GM12864 (cell line): ENCODE measurements at regions not wholly inside any gene's neighbourhood (a gene's known extent, or its start where the extent isn't known, plus 50 kb on each side); places are given as distances from the start of the nearest gene placed in this dataset.

ENCODE experiments used
- DNase-seq: peaks from one replicate; pipeline ENCODE4 v3.0.0-alpha.2; 2011; ENCODE audit warnings: low read depth
- H3K4me3 ChIP-seq: 2 replicates; pipeline ENCODE4 v1.5.1; 2011; ENCODE audit warnings: mild to moderate bottlenecking, low read depth, low read length, control low read depth
- CTCF ChIP-seq: IDR thresholded peaks from 2 replicates; pipeline ENCODE4 v1.5.1; 2011; ENCODE audit warnings: low read depth, mild to moderate bottlenecking, moderate library complexity, low read length, control low read depth, inconsistent platforms; ENCODE audit errors: missing control alignments

DNA sequence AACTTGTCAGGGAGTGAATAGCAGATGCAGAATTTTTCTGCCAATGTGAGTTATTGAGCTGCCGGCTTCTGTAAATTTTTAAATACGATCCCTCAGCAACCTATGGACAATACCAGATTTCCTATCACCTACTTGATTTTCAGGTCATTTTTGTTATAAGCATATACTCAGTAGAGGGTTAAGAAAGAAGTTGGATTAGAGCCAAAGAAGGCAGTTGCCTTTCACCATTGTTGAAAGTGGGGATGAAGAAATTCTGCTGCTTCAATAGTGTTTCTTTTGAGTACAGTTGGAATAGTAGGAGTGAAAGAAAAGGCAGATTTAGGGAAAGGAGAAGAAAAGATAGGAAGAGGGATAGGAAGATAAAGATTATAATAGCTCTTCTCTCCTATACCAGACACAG lies 197.1 kb downstream of the ATP23 start:
- TF ChIP-seq CTCF, result no peak
- no peak overlapping the region for H3K4me3 ChIP-seq
- DNase-seq, result no peak

DNA sequence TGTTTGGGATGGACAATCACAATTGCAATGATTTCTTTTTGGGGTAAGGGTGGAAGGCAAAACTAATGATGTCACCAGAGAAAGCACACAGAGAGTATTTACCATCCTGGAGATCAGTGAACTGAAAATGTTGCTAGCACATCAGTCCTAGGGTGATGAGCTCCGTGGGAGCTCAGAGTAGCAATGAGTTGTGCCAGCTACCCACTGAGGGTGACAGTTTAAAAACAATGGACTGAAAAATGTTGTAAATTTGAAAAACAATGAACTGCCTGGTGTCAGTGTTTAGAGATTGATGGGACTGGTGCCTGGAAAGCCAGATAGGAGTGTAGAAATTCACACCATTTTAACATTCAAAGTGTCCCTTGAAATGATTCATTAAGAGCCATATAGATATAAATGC lies 198.5 kb downstream of the ATP23 start:
- no peak for TF ChIP-seq CTCF
- H3K4me3 ChIP-seq, result no peak overlapping the region
- no peak for DNase-seq

DNA sequence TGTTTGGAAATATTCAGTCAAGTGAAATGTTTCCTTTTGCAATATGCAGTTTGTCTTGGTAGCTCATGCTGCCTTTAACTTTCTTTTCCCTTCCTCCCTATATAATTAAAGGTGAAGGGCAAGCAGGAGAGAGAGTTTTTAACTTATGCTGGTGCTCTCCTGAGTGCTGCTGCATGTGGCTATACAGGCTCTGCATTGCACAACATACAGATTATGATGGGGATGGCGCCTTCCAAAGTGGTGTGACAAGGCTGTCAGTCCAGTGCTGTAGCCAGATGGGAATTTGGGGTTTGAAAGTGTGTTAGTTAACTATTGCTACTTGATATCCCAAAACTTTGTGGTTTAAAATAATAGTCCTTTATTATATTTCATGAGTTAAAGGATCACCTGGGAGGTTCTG lies 199.0 kb downstream of the ATP23 start:
- TF ChIP-seq CTCF, result no peak

DNA sequence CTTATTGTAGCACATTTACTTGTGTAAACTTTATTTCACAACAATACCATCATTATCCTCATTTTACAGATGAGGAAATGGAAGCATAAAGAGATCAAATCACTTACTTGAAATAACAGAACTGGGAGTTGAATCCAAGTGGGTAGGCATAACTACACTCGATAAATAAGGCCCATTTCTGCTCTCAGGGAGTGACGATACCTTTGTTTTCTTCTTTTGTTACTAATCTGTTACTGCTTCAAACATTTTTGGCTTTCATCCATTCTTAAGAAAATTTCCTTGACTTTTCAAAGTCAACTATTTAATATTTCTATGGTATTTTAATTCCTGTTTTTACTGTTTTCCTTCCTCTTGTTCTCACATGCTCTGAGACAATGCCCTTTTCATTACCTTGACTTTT lies 201.6 kb downstream of the ATP23 start:
- no peak for TF ChIP-seq CTCF
- DNase-seq, result no peak
- H3K4me3 ChIP-seq, result no peak overlapping the region

More for the DNA sequence above, 199.0 kb downstream of the ATP23 start:
- DNase-seq, result no peak
- H3K4me3 ChIP-seq, result no peak overlapping the region

DNA sequence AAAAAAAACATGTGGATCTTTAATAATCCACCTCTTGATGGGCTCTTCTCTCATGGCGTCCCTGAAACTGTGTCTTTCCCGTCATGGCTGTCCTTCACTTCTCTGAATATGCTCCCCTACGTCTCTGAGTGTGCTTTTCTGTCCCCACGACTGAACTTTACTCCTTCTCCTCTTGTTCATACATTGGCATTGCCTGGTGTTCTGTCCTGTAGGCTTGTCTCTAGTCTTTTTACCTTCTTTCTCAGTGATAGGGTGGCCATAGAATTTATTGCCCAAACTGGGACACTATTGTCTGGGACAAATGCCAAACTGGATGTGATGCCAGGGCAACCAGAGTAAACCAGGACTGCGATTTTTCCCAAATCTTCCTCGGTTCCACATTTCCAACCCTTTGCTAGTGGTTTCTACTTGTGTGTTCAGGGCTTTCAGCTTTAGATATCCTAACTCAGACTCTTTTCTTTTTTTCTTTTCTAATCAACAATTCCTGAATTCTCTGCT lies 202.2 kb downstream of the ATP23 start:
- DNase-seq, result no peak
- no peak for TF ChIP-seq CTCF
- no peak overlapping the region for H3K4me3 ChIP-seq

GRCh38 chr12:58148405-58148804 lies 207.0 kb downstream of the ATP23 start:
- no peak overlapping the region for H3K4me3 ChIP-seq
- no peak for DNase-seq
- TF ChIP-seq CTCF, result no peak

- no peak overlapping the region for H3K4me3 ChIP-seq
- DNase-seq, result no peak
- no peak for TF ChIP-seq CTCF
Observed at GRCh38 chr12:58148976-58149375, 207.6 kb downstream of the ATP23 start.
